GM10266 (cell line): ENCODE measurements at regions not wholly inside any gene's neighbourhood (a gene's known extent, or its start where the extent isn't known, plus 50 kb on each side); places are given as distances from the start of the nearest gene placed in this dataset.

Experiments
- DNase-seq: peaks from one replicate; pipeline ENCODE4 v3.0.0; 2012; ENCODE audit errors: extremely low spot score
- CTCF ChIP-seq: IDR thresholded peaks from 2 replicates; pipeline ENCODE4 v1.5.1; 2012; ENCODE audit warnings: mild to moderate bottlenecking, low read depth; ENCODE audit not compliant: control insufficient read depth, insufficient read depth; ENCODE audit errors: missing control alignments

GRCh38 chr2:4539121-4539520 is 835.7 kb downstream of the DCDC2C start:
- no peak for TF ChIP-seq CTCF
- no peak for DNase-seq

GRCh38 chr2:4549666-4550210 is 846.4 kb downstream of the DCDC2C start:
- no peak for TF ChIP-seq CTCF
- no peak for DNase-seq

- TF ChIP-seq CTCF: no peak
- DNase-seq: no peak
Measured at GRCh38 chr2:4551691-4552474, 848.5 kb downstream of the DCDC2C start.

GRCh38 chr2:4553241-4553640 is 849.9 kb downstream of the DCDC2C start:
- DNase-seq: no peak
- TF ChIP-seq CTCF: no peak

- no peak for TF ChIP-seq CTCF
- DNase-seq: no peak
Measured at GRCh38 chr2:4556135-4556896, 852.9 kb downstream of the DCDC2C start.

- TF ChIP-seq CTCF: no peak
Measured at GRCh38 chr2:4561196-4561595, 857.8 kb downstream of the DCDC2C start.

GRCh38 chr2:4576075-4576474 is 872.7 kb downstream of the DCDC2C start:
- DNase-seq: no peak
- no peak for TF ChIP-seq CTCF

More at GRCh38 chr2:4561196-4561595, 857.8 kb downstream of the DCDC2C start:
- DNase-seq: no peak
